PC-9 (cell line): ENCODE measurements at regions not wholly inside any gene's neighbourhood (a gene's known extent, or its start where the extent isn't known, plus 50 kb on each side); places are given as distances from the start of the nearest gene placed in this dataset.

Experiments
- BruUV-seq: library from RNA; stranded (reverse); fragments of 400-500 nt; replicated peaks from 2 replicates; lab custom pipeline; 2021; lab: Mats Ljungman, UMichigan
- CTCF ChIA-PET: fragments of 300-600 bp; sonication (Branson Sonifier 250); formaldehyde crosslinking; loops from one replicate; lab custom pipeline; 2022; ENCODE audit warnings: antibody characterized with exemption; lab: Charles Lee
- POLR2A ChIA-PET: fragments of 300-600 bp; sonication (Branson Sonifier 250); formaldehyde crosslinking; loops from one replicate; lab custom pipeline; 2022; ENCODE audit warnings: antibody characterized with exemption; ENCODE audit not compliant: unreplicated experiment; lab: Charles Lee
- DNase-seq, 2 experiments: peaks; one replicate each; pipeline versions ENCODE4 v3.0.0 to v3.0.0-alpha.2; 2015 to 2022; ENCODE audit warnings: mixed read lengths in 1 of 2
- H2AFZ ChIP-seq: fragments of 200-600 bp; sonication (generic); 2 replicates; pipeline ENCODE4 v1.8.1; 2017; ENCODE audit warnings: antibody characterized with exemption
- H3F3A ChIP-seq: fragments of 200-600 bp; sonication (generic); 2 replicates; pipeline ENCODE4 v1.8.1; 2017; ENCODE audit warnings: antibody characterized with exemption, mild to moderate bottlenecking, low read depth; ENCODE audit not compliant: insufficient read depth
- H3K27ac ChIP-seq: fragments of 200-600 bp; sonication (generic); 2 replicates; pipeline ENCODE4 v1.6.1; 2016; ENCODE audit warnings: mixed run types
- H3K27me3 ChIP-seq: fragments of 200-600 bp; sonication (generic); 2 replicates; pipeline ENCODE4 v1.6.1; 2016; ENCODE audit warnings: low read depth, mixed run types; ENCODE audit not compliant: insufficient read depth
- H3K36me3 ChIP-seq: fragments of 200-600 bp; sonication (generic); 2 replicates; pipeline ENCODE4 v1.6.1; 2016; ENCODE audit warnings: low read depth, mixed run types
- H3K4me1 ChIP-seq: fragments of 200-600 bp; sonication (generic); replicated peaks from 2 replicates; pipeline ENCODE4 v1.6.1; 2016; ENCODE audit warnings: mixed run types; ENCODE audit not compliant: insufficient read depth
- H3K4me2 ChIP-seq: fragments of 200-600 bp; sonication (generic); 2 replicates; pipeline ENCODE4 v1.6.1; 2017; ENCODE audit warnings: mixed run types
- H3K4me3 ChIP-seq: fragments of 200-600 bp; sonication (generic); 2 replicates; pipeline ENCODE4 v1.6.1; 2016; ENCODE audit warnings: mixed run types
- H3K79me2 ChIP-seq: fragments of 200-600 bp; sonication (generic); 2 replicates; pipeline ENCODE4 v1.6.1; 2017; ENCODE audit warnings: low read depth, mixed run types
- H3K9me2 ChIP-seq: fragments of 200-600 bp; sonication (generic); 2 replicates; pipeline ENCODE4 v1.8.1; 2017; ENCODE audit warnings: mild to moderate bottlenecking; ENCODE audit not compliant: insufficient read depth
- H3K9me3 ChIP-seq: fragments of 200-600 bp; sonication (generic); 2 replicates; pipeline ENCODE4 v1.8.1; 2016; ENCODE audit warnings: low read depth; ENCODE audit not compliant: insufficient read depth
- H4K20me1 ChIP-seq: fragments of 200-600 bp; sonication (generic); 2 replicates; pipeline ENCODE4 v1.8.1; 2017; ENCODE audit not compliant: insufficient read depth
- CTCF ChIP-seq: fragments of 200-600 bp; sonication (generic); conservative IDR thresholded peaks from 2 replicates; pipeline ENCODE4 v1.6.1; 2017; ENCODE audit warnings: mixed run types, antibody characterized with exemption, mild to moderate bottlenecking, moderate library complexity
- EZH2 ChIP-seq: fragments of 200-600 bp; sonication (generic); IDR thresholded peaks from 2 replicates; pipeline ENCODE4 v1.8.0; 2017; ENCODE audit warnings: antibody characterized with exemption, low read depth
- intact Hi-C: fragments of 100-400 bp; cut with micrococcal nuclease; formaldehyde crosslinking; loops from one replicate; pipeline ENCODE4 v1.10.0; 2022; ENCODE audit not compliant: unreplicated experiment

DNA sequence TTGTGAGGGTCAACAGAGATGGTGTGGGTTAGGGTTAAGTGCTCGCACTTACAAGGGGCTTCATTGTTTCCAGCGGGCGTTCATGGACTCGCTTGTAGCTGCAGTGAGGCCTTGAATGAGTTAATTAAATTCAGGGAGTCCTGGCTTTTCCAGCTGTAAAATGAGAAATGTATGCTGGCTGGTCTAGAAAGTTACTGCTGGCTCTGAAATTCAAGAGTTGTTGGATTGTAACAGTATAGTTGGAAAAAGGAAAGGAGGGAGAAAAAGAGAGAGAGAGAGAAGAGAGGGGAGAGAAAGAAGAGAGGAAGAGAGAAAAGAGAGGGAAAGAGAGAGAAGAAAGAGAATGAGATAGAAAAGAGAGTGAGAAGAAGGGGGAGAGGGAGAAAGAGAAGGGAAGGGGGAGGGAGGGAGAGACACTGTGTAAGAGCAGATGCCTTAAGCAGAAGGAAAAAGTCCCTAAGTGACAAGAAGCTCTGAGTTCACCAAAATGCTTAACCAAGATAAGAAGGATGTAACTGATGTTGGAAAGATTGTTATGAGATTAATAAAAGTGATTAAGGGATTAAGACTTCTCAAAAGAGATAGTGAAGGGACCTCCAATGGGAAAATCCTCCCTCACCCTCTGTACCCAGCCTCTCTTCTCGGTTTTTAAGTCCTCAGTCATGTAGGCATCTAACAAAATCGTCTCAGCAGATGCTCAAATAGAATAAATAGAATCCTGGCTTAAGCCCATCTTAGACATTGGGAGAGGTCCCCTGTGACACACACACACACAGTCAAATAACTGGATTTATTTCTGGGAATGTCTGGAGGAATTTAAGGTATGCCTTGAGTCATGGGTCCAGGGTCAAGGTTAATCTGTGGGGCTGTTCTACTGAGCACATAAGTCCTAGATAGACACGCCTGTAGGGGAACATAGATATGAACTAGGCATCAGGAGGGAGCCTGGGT is 477.9 kb downstream of the MIAT start:
- Histone ChIP-seq H3K9me2 (no peaks in the 10 kb centered on the region), H3F3A (peaks cover 29% of the 10 kb centered on the region), H3K36me3 (no peaks in the 10 kb centered on the region), H3K4me3 (no peak overlapping the region), H4K20me1 (no peaks in the 10 kb centered on the region), H2AFZ (no peak overlapping the region), H3K27ac (peak overlapping the region; percentile 85; the same call in 1 of the 2 replicates), H3K79me2 (no peaks in the 10 kb centered on the region), H3K4me2 (peak overlapping the region; percentile 81; the same call in 1 of the 2 replicates), H3K27me3 (no peaks in the 10 kb centered on the region), H3K9me3 (peaks cover 10% of the 10 kb centered on the region), H3K4me1 (peaks cover 59% of the 10 kb centered on the region)
- ChIA-PET POLR2A (no interaction called here), CTCF (no interaction called here)
- no TSS peak for BruUV-seq
- TF ChIP-seq EZH2 (no peak), CTCF (no peak)
- intact Hi-C loops, result no loop called here
- DNase-seq, result peak in 1 of 2 experiments; percentile 77

DNA sequence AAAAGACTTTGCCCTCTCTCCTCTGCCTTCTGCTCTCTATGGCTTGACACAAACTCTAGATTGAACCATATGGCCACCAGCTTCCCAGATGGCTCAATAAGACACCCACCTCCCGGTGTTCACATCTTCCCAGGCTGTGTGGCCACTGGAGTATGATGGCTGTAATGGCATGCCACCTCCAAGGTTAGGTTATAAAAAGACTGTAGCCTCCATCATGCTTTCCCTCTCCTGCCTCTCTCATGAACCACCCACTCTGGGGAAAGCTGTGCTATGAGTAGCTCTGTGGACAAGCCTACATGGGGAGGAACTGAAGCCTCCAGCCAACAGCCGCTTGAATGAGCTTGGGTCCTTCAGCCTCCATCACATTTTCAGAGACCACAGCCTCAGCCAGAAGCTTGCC is 479.2 kb downstream of the MIAT start:
- Histone ChIP-seq H3K79me2 (no peaks in the 10 kb centered on the region), H3K36me3 (no peaks in the 10 kb centered on the region), H3K27me3 (no peaks in the 10 kb centered on the region), H3K4me1 (peaks cover 46% of the 10 kb centered on the region), H3K9me3 (peaks cover 10% of the 10 kb centered on the region), H3K4me3 (no peak overlapping the region), H3K9me2 (no peaks in the 10 kb centered on the region), H3F3A (peaks cover 25% of the 10 kb centered on the region), H2AFZ (no peak overlapping the region), H4K20me1 (no peaks in the 10 kb centered on the region), H3K4me2 (no peak overlapping the region), H3K27ac (no peak overlapping the region)
- DNase-seq, result no peak
- TF ChIP-seq EZH2, result no peak
- TF ChIP-seq CTCF, result no peak
- ChIA-PET CTCF (no interaction called here), POLR2A (no interaction called here)
- BruUV-seq, result no TSS peak
- intact Hi-C loops, result no loop called here

DNA sequence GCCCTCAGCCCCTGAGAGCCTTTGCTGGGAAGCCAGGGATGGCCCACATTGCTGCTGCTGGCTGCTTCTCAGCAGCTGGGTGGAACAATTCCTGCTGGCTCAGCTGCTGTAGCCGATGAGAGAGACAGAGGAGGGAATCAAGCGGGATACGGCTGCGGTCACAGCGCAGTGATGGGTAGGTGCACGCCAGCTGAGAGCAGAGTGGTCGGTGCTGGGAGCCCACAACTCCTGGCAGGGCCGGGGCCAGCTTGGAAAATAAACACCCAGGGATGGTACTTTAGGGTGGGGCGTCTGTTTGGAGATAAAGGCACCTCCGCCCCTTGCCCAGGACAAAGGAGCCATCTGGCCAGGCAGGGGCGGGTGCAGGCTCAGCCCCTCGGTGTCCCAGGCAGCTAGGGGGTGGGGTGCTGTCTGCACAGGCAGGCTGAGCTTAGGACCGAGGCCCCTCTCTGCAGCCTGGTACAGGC is 480.5 kb downstream of the MIAT start:
- ChIA-PET POLR2A (no interaction called here), CTCF (no interaction called here)
- Histone ChIP-seq H3K9me3 (peaks cover 10% of the 10 kb centered on the region), H3K4me3 (no peak overlapping the region), H3K79me2 (no peaks in the 10 kb centered on the region), H3K4me2 (no peak overlapping the region), H3K36me3 (no peaks in the 10 kb centered on the region), H3K27me3 (no peaks in the 10 kb centered on the region), H4K20me1 (no peaks in the 10 kb centered on the region), H3K9me2 (no peaks in the 10 kb centered on the region), H3K4me1 (peaks cover 34% of the 10 kb centered on the region), H2AFZ (no peak overlapping the region), H3K27ac (no peak overlapping the region), H3F3A (peaks cover 21% of the 10 kb centered on the region)
- no peak for DNase-seq
- no TSS peak for BruUV-seq
- TF ChIP-seq CTCF (no peak), EZH2 (no peak)
- intact Hi-C loops, result no loop called here
